Suprapubic skin (tissue), 4 donors: ENCODE measurements at regions not wholly inside any gene's neighbourhood (a gene's known extent, or its start where the extent isn't known, plus 50 kb on each side); places are given as distances from the start of the nearest gene placed in this dataset.

Experiments used
- EP300 ChIP-seq: sonication (generic); formaldehyde crosslinking; IDR thresholded peaks from one replicate; pipeline ENCODE4 v1.6.1; 2017; ENCODE audit warnings: antibody characterized with exemption
- POLR2A ChIP-seq, 2 donors: fragments of 450-650 bp; IDR thresholded peaks; one replicate each; pipeline ENCODE4 v1.6.1; 2017; ENCODE audit warnings: antibody characterized with exemption in 2 of 2, mild to moderate bottlenecking in 2 of 2, moderate library complexity in 2 of 2
- POLR2AphosphoS5 ChIP-seq, 3 donors: sonication (generic); formaldehyde crosslinking; IDR thresholded peaks; one replicate each; pipeline ENCODE4 v1.6.1; 2017; ENCODE audit warnings: antibody characterized with exemption in 3 of 3
- TF ChIP-seq, protein P1 (sequence below), 2 donors: fragments of 200-600 bp in 1 of 2; fragments of 450-650 bp in 1 of 2; sonication (generic) in 1 of 2; IDR thresholded peaks; one replicate each; pipeline ENCODE4 v1.5.1; 2016 to 2019; ENCODE audit warnings: antibody characterized with exemption in 2 of 2, mild to moderate bottlenecking in 1 of 2, moderate library complexity in 1 of 2

DNA sequence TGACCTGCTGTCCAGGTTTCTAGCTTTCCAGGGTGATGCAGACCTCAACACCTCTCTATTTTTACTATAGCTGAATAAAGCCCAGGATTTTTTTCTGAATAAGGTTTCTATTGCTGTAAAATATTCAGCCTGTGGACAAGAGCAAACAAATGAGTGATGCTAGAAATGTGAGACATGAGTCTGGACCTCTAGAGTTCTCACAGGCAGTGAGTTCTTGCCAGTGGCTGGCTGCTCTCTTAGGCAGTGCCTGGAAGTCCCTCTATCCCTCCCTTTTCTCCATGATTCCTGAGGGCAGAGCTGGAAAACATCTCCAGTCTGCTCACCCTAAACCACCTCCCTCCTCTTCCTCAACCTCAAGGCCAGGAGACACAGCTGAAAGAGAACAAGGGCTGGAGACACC lies 793.8 kb upstream of the IGFBP3 start:
- TF ChIP-seq, protein P1, sequence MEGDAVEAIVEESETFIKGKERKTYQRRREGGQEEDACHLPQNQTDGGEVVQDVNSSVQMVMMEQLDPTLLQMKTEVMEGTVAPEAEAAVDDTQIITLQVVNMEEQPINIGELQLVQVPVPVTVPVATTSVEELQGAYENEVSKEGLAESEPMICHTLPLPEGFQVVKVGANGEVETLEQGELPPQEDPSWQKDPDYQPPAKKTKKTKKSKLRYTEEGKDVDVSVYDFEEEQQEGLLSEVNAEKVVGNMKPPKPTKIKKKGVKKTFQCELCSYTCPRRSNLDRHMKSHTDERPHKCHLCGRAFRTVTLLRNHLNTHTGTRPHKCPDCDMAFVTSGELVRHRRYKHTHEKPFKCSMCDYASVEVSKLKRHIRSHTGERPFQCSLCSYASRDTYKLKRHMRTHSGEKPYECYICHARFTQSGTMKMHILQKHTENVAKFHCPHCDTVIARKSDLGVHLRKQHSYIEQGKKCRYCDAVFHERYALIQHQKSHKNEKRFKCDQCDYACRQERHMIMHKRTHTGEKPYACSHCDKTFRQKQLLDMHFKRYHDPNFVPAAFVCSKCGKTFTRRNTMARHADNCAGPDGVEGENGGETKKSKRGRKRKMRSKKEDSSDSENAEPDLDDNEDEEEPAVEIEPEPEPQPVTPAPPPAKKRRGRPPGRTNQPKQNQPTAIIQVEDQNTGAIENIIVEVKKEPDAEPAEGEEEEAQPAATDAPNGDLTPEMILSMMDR (IDR thresholded peaks at IDR 0.05): no peak
- TF ChIP-seq POLR2AphosphoS5 (IDR thresholded peaks at IDR 0.05): no peak
- no peak for TF ChIP-seq EP300
- no peak for TF ChIP-seq POLR2A (IDR thresholded peaks at IDR 0.05)
